Astrocyte of the cerebellum (primary cell): ENCODE measurements at regions not wholly inside any gene's neighbourhood (a gene's known extent, or its start where the extent isn't known, plus 50 kb on each side); places are given as distances from the start of the nearest gene placed in this dataset.
A peak's percentile ranks its signal among the peaks of the same experiment; 100 is the strongest.

ENCODE experiments used
- DNase-seq: peaks from one replicate; pipeline ENCODE4 v3.0.0-alpha.2; 2011; ENCODE audit warnings: low read depth
- H3K4me3 ChIP-seq: 2 replicates; pipeline ENCODE4 v1.5.1; 2011; ENCODE audit warnings: mild to moderate bottlenecking, low read depth, low read length, moderate library complexity
- in situ Hi-C: cut with HindIII; loops from 2 replicates; pipeline ENCODE4 v1.10.0; 2017; ENCODE audit warnings: low sequenced_read_pairs
- TF ChIP-seq, protein P1 (sequence below): IDR thresholded peaks from 2 replicates; pipeline ENCODE4 v1.5.1; 2012; ENCODE audit warnings: low read length, low read depth, moderate library complexity, mild to moderate bottlenecking; ENCODE audit errors: missing control alignments

DNA sequence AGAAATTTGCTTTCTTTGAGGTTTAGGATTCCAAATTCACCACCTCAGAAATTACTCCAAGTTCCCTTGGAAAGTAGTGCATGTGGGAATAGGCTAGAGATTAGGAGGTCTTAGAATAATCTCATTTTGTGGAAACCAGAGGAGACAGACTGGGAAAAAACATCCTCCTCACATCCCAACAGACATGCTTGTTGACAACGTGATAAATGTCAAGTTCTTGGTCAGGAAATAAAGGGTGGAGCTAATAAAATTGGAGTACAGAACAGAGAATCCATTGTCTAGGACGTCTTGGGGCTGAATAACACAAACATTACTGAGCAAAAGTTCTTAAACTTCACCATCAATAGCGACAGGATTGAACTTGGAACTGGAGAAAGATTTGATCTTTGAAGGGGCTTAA is 233.4 kb downstream of the PABPC4L start:
- H3K4me3 ChIP-seq = no peak overlapping the region
- no peak for DNase-seq
- in situ Hi-C loops = no loop called here
- TF ChIP-seq, protein P1, sequence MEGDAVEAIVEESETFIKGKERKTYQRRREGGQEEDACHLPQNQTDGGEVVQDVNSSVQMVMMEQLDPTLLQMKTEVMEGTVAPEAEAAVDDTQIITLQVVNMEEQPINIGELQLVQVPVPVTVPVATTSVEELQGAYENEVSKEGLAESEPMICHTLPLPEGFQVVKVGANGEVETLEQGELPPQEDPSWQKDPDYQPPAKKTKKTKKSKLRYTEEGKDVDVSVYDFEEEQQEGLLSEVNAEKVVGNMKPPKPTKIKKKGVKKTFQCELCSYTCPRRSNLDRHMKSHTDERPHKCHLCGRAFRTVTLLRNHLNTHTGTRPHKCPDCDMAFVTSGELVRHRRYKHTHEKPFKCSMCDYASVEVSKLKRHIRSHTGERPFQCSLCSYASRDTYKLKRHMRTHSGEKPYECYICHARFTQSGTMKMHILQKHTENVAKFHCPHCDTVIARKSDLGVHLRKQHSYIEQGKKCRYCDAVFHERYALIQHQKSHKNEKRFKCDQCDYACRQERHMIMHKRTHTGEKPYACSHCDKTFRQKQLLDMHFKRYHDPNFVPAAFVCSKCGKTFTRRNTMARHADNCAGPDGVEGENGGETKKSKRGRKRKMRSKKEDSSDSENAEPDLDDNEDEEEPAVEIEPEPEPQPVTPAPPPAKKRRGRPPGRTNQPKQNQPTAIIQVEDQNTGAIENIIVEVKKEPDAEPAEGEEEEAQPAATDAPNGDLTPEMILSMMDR = no peak

DNA sequence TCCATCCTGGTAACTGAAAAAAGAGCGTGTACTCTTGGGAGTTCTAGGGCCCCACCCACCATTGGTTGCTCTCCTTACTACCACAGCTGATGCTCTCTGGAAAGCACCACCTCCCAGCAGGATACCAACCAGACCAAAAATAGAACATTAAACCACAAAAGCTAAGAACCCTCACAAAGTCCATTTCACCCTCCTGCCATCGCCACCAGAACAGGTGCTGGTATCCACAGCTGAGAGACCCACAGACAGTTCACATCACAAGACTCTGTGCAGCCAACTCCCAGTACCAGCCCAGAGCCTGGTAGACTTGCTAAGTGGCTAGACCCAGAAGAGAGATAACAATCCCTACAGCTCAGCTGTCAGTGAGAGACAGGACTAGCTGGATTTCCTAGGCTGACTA is 240.6 kb downstream of the PABPC4L start:
- H3K4me3 ChIP-seq = no peak overlapping the region
- TF ChIP-seq, protein P1 = no peak
- in situ Hi-C loops = no loop called here
- no peak for DNase-seq

DNA sequence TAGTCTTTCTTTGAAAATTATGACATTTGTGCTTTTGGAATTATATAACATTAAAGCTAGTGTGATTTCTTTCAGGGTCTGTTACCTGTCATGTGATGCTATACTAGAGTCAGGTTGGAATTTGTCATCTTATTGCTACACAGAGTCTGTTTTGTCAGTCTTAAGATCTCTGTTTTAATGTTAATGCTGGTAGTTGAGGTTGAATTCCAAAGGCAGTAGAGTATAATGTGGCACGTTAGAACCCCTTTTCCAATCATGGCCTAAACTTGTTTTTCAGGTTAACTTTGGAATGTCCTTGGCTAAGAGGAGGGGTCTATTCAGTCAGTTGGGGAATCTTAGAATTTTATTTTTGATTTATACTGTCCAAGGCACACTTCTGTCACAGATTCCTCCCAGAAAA is 258.5 kb downstream of the PABPC4L start:
- no peak for DNase-seq
- in situ Hi-C loops = no loop called here
- no peak overlapping the region for H3K4me3 ChIP-seq
- TF ChIP-seq, protein P1 = no peak

DNA sequence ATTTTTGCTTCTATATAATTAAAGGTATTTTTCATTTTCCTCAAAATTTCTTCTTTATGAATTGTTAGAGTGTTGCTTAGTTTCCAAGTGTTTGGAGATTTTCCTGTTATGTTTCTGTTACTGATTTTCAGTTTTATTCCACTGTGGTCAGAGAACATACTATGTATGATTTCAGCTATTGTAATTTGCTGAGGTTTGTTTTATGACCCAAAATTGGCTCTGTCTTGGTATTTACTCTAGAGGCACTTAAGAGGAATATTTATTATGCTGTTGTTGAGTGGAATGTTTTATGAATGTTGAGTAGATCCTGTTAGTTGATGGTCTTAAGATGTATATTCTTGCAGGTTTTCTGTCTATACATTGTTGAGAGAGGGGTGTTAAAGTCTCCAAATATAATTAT is 263.5 kb downstream of the PABPC4L start:
- in situ Hi-C loops = no loop called here
- H3K4me3 ChIP-seq = no peak overlapping the region
- TF ChIP-seq, protein P1 = no peak
- DNase-seq = peak; percentile 12

DNA sequence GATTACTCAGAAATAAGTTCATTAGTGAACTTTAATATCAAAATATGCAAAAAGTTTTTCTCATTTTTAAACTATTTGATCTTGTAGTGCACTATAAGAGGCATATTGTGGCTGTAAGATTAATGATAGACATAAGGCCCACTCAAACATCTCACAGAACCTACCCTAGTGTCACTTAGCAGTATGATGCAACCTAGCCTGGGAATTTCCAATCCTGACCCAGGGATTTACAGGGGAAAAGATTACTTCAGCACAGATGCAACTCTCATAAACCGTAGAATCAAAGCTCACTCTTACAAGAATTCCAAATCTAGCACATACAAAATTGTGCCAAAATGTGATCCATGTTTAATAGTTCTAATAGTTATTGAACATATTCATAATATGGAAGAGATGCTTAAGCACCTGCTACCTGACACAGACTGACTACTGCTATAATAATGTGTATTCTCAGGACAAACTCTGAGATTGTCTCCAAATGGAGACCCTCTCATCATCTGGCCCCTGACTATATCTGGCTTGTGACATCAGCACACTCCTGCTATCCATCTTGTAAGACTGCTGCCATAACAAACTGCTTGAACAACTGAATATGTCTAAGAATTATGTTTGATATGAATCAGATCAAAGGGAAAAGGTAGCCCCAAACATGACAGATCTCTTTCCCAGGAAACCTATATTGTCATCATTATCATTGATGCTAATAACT is 271.9 kb downstream of the PABPC4L start:
- in situ Hi-C loops = no loop called here
- TF ChIP-seq, protein P1 = no peak
- no peak overlapping the region for H3K4me3 ChIP-seq
- no peak for DNase-seq

DNA sequence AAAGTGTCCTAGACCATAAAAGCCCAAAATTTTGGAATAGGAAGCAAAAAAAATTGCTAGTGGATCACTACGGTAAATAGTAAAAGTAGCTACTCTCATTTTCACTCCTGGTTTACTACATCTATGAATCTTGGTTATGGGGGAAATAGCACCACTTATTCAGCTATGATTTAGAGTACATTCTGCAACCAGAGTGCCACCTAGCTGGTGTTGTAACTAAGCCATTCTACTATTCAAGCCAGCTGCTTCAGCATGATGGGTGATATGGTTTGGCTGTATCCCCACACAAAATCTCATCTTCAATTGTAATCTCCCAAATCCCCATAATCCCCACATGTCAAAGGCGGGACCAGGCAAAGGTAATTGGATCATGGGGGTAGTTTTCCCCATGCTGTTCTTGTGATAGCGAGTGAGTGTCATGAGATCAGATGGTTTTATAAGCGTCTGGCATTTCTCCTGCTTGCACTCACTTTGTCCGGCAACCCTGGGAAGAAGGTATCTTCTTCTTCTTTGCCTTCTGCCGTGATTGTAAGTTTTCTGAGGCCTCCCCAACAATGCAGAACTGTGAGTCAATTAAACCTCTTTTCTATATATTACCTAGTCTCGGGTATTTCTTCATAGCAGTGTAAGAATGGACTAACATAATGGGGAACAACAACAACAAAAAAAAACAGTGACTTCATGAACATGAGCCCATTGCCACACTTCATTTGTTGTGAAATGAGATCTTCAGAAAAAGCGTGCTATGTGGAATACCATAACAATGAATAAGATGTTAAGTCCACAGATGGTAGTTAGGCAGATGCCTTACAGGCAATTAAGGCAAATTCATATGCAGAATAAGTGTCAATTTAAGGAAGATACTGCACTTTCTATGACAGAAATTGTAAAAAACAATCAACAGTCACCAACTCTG is 280.1 kb downstream of the PABPC4L start:
- DNase-seq = no peak
- in situ Hi-C loops = no loop called here
- no peak overlapping the region for H3K4me3 ChIP-seq
- TF ChIP-seq, protein P1 = peak; percentile 14
